Gastroesophageal sphincter (tissue), 4 donors: ENCODE measurements at regions not wholly inside any gene's neighbourhood (a gene's known extent, or its start where the extent isn't known, plus 50 kb on each side); places are given as distances from the start of the nearest gene placed in this dataset.
"Not testable (repeated sequence)": the region's sequence is repeated elsewhere in the genome, so short reads cannot be mapped to it uniquely, and the experiment has no call there.

ENCODE experiments used
- ATAC-seq: fragments of 150-250 bp; one replicate; pipeline ENCODE4 v1.9.1; 2016; ENCODE audit warnings: mild to moderate bottlenecking, moderate library complexity
- H3K27ac ChIP-seq, 4 donors: fragments of 200-600 bp; sonication (generic) in 3 of 4; 1 replicate in 3 of 4; 2 replicates in 1 of 4; pipeline ENCODE4 v1.5.1; 2016 to 2019
- H3K27me3 ChIP-seq: fragments of 200-600 bp; sonication (generic); one replicate; pipeline ENCODE4 v1.5.1; 2019
- H3K36me3 ChIP-seq, 2 donors: fragments of 200-600 bp; sonication (generic); one replicate each; pipeline ENCODE4 v1.5.1; 2019; ENCODE audit warnings: control low read depth in 1 of 2
- H3K4me1 ChIP-seq, 3 donors: fragments of 200-600 bp; sonication (generic); 1 replicate in 2 of 3; 2 replicates in 1 of 3; pipeline ENCODE4 v1.5.1; 2016 to 2019; ENCODE audit warnings: control low read depth in 2 of 3
- H3K4me3 ChIP-seq, 2 donors: fragments of 200-600 bp; sonication (generic); one replicate each; pipeline ENCODE4 v1.5.1; 2019; ENCODE audit warnings: mild to moderate bottlenecking in 1 of 2, moderate library complexity in 1 of 2
- H3K9me3 ChIP-seq, 3 donors: fragments of 200-600 bp; sonication (generic); one replicate each; pipeline ENCODE4 v1.5.1; 2017 to 2019; ENCODE audit warnings: control low read depth in 2 of 3
- CTCF ChIP-seq, 4 experiments: fragments of 200-600 bp in 2 of 4; fragments of 450-650 bp in 2 of 4; sonication (generic) in 1 of 4; IDR thresholded peaks; one replicate each; pipeline ENCODE4 v1.5.1; 2017 to 2019; ENCODE audit warnings: antibody characterized with exemption in 4 of 4, mild to moderate bottlenecking in 2 of 4, moderate library complexity in 2 of 4
- EP300 ChIP-seq: sonication (generic); formaldehyde crosslinking; IDR thresholded peaks from one replicate; pipeline ENCODE4 v1.6.1; 2017; ENCODE audit warnings: antibody characterized with exemption, mild to moderate bottlenecking
- POLR2A ChIP-seq, 2 donors: fragments of 450-650 bp; IDR thresholded peaks; one replicate each; pipeline ENCODE4 v1.6.1; 2017; ENCODE audit warnings: antibody characterized with exemption in 2 of 2, mild to moderate bottlenecking in 2 of 2, moderate library complexity in 1 of 2
- POLR2AphosphoS5 ChIP-seq: sonication (generic); formaldehyde crosslinking; IDR thresholded peaks from one replicate; pipeline ENCODE4 v1.6.1; 2017; ENCODE audit warnings: antibody characterized with exemption
- WGBS, 2 donors: methylation state at CpG; one replicate each; pipeline ENCODE4 v1.1.5; 2018; ENCODE audit warnings: low coverage in 1 of 2; 5-methylcytosine and 5-hydroxymethylcytosine counted together

GRCh38 chr20:52041966-52042365, 149.6 kb downstream of the ZFP64 start:
- Histone ChIP-seq H3K36me3 (no peaks in the 10 kb centered on the region), H3K27me3 (no peaks in the 10 kb centered on the region), H3K4me3 (no peak overlapping the region), H3K4me1 (no peaks in the 10 kb centered on the region), H3K9me3 (no peaks in the 10 kb centered on the region), H3K27ac (no peak overlapping the region)
- TF ChIP-seq EP300 = no peak
- TF ChIP-seq CTCF (IDR thresholded peaks at IDR 0.05) = no peak
- no peak for TF ChIP-seq POLR2A (IDR thresholded peaks at IDR 0.05)
- no peak for TF ChIP-seq POLR2AphosphoS5
- 91 to 100% methylated on average over 1 to 6 of the region's 6 CpGs for WGBS, 2 donors
- ATAC-seq = no peak

GRCh38 chr20:52039790-52040189, 151.8 kb downstream of the ZFP64 start:
- H3K27ac ChIP-seq = no peak overlapping the region
- ATAC-seq = no peak
- H3K4me3 ChIP-seq = no peak overlapping the region
- no peaks in the 10 kb centered on the region for H3K4me1 ChIP-seq
- no peaks in the 10 kb centered on the region for H3K36me3 ChIP-seq
- TF ChIP-seq POLR2A (IDR thresholded peaks at IDR 0.05) (no peak), CTCF (IDR thresholded peaks at IDR 0.05) (no peak), POLR2AphosphoS5 (no peak), EP300 (no peak)
- 59 to 77% methylated on average over 6 to 7 of the region's 7 CpGs for WGBS, 2 donors
- H3K27me3 ChIP-seq = no peaks in the 10 kb centered on the region
- no peaks in the 10 kb centered on the region for H3K9me3 ChIP-seq

GRCh38 chr20:52038632-52039031, 152.9 kb downstream of the ZFP64 start:
- 93 to 96% methylated on average over 3 to 9 of the region's 9 CpGs for WGBS, 2 donors
- not testable (repeated sequence) for H3K4me3 ChIP-seq, H3K27me3 ChIP-seq, H3K9me3 ChIP-seq, ATAC-seq, H3K36me3 ChIP-seq, H3K27ac ChIP-seq, H3K4me1 ChIP-seq

GRCh38 chr20:52037370-52037769, 154.2 kb downstream of the ZFP64 start:
- TF ChIP-seq CTCF (IDR thresholded peaks at IDR 0.05) = no peak
- no peak for TF ChIP-seq POLR2AphosphoS5
- TF ChIP-seq EP300 = no peak
- TF ChIP-seq POLR2A (IDR thresholded peaks at IDR 0.05) = no peak

GRCh38 chr20:52035977-52036376, 155.6 kb downstream of the ZFP64 start:
- no peaks in the 10 kb centered on the region for H3K27me3 ChIP-seq
- no peak overlapping the region for H3K4me3 ChIP-seq
- no peak overlapping the region for H3K27ac ChIP-seq
- no peaks in the 10 kb centered on the region for H3K36me3 ChIP-seq
- TF ChIP-seq POLR2A (IDR thresholded peaks at IDR 0.05) (no peak), POLR2AphosphoS5 (no peak), EP300 (no peak), CTCF (IDR thresholded peaks at IDR 0.05) (no peak)
- no peak for ATAC-seq
- 100% methylated on average over 1 of the region's 1 CpG; no CpG with 5 or more reads in 1 of the 2 donors for WGBS, 2 donors
- H3K9me3 ChIP-seq = no peaks in the 10 kb centered on the region
- no peaks in the 10 kb centered on the region for H3K4me1 ChIP-seq

More at GRCh38 chr20:52037370-52037769, 154.2 kb downstream of the ZFP64 start:
- H3K4me1 ChIP-seq = no peaks in the 10 kb centered on the region
- H3K27me3 ChIP-seq = no peaks in the 10 kb centered on the region
- H3K36me3 ChIP-seq = no peaks in the 10 kb centered on the region
- H3K9me3 ChIP-seq = no peaks in the 10 kb centered on the region
- no peak overlapping the region for H3K4me3 ChIP-seq
- 78 to 100% methylated on average over 3 to 5 of the region's 5 CpGs for WGBS, 2 donors
- no peak for ATAC-seq
- H3K27ac ChIP-seq = no peak overlapping the region

- no peak for ATAC-seq
- Histone ChIP-seq H3K4me3 (no peak overlapping the region), H3K4me1 (no peaks in the 10 kb centered on the region), H3K27me3 (no peaks in the 10 kb centered on the region), H3K36me3 (no peaks in the 10 kb centered on the region), H3K9me3 (no peaks in the 10 kb centered on the region), H3K27ac (no peak overlapping the region)
- TF ChIP-seq POLR2AphosphoS5 = no peak
- no peak for TF ChIP-seq POLR2A (IDR thresholded peaks at IDR 0.05)
- TF ChIP-seq CTCF (IDR thresholded peaks at IDR 0.05) = no peak
- no peak for TF ChIP-seq EP300
- WGBS, 2 donors = 51 to 60% methylated on average over 6 of the region's 6 CpGs
Measured at GRCh38 chr20:52035498-52035897, 156.1 kb downstream of the ZFP64 start.
